ENCODE measurements at regions not wholly inside any gene's neighbourhood (a gene's known extent, or its start where the extent isn't known, plus 50 kb on each side); places are given as distances from the start of the nearest gene placed in this dataset.
"Not testable (repeated sequence)": the region's sequence is repeated elsewhere in the genome, so short reads cannot be mapped to it uniquely, and the experiment has no call there.

GRCh38 chr2:208945719-208946256 lies 478.1 kb upstream of the MAP2 start:
- DNase-seq = no peak

GRCh38 chr2:208948073-208948472 lies 475.8 kb upstream of the MAP2 start:
- DNase-seq = no peak

GRCh38 chr2:208970070-208970469 lies 453.8 kb upstream of the MAP2 start:
- no peak for DNase-seq

DNA sequence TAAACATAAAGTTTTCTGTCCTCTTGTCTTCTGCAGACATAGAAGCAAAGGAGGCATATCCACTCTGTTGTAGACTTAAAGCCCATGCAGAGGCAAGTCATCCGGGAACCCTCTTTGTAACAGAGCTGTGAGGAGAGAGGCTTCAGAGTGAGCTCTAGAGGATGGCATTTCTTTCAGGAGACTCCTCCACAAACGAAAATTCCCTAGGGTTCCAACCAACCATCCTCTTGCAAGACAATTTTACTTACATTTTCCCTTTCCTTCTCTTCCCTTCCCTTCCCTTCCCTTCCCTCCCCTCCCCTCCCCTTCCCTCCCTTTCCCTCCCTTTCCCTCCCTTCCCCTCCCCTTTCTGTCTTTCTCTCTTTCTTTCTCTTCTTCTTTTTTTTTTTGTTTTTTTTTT lies 446.3 kb upstream of the MAP2 start:
- no peak for DNase-seq

DNA sequence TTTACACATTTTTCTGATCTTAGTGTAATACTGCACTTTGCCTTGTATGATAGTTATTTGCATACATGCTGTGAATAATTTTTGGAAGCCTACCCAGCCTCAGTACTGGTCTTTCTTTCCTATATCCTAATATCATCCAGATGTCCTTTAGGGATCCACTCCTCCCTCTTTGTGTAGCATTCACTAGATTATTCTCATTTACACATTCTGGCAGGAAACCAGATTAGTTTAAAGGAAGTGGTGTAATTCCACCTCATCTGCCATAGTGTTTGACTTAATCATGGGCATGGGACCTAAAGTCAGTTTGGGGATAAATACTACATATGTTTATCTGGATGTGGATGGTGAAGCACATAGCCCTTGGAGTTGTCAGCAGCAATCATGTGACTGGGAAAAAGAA lies 444.9 kb upstream of the MAP2 start:
- no peak for DNase-seq

- no peak for DNase-seq
Measured at GRCh38 chr2:208980321-208980720, 443.5 kb upstream of the MAP2 start.

- no peak for DNase-seq
Measured at GRCh38 chr2:208982831-208983230, 441.0 kb upstream of the MAP2 start.

DNA sequence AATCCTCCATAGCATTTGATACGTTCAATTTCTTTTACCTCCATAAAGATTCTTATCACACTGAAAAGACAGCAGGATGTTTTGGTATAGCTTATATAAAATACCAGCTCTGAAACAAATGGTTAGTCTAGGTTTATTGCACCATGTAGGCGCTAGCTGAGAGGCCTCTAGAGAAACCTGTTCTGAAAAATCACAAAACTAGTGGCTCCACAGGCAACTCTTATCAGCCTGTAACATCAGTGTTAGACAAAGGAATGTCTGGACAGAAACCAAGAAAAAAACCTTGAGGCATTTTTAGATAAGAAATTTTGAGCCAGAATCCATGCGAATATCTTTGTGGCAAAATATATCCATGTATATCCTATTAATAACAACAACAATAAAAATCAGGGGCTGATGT lies 440.4 kb upstream of the MAP2 start:
- DNase-seq = no peak

DNA sequence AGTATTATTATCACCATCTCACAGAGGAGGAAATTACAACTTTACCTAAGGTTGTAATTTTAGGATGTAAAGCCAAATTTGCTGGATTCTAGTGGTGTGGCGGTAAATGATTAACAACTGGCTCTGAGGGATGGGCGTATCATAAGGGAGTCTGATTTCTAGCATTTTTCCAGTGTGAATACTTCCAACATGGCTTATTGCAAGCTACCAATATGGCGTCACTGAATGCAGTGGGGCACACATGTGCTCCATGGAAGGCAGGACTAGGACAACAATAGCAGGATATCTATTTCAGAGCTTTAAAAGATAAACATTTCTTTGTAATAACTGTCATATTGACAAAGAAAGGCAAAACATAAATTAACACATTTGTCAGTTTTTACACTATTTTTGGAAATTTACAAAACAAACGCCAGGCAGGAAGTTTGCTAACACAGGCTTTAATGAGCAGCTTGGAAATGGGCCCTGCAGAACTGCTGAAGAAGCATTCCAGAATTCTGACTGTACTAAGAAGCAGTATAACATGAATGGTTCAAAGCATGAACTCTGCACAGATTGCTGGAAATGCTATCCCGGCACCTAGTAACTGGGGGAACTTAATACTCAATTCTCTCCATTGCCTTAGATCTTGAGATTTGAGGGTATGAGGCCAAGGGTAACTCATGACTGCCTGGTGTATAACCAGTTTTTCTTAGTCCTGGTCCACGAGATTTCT lies 439.3 kb upstream of the MAP2 start:
- DNase-seq = no peak

DNA sequence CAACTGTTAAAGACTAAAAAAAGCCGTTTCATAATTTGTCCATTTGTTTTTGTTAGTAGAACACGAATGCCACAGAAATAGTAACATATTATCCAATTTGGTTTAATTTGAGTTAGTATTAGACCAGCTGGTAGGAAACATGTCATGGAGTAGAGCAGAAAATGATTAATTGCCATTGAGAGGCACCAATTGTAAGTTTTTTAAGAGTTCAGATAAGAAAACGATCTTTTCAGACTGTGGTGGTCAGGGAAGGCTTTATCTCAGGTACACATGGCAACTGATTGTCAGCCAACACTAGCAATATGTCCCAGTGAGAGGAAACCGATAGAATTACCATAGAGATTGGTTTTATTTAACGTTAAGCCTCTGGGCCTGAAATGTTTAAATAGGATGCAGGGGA lies 438.2 kb upstream of the MAP2 start:
- DNase-seq = no peak

GRCh38 chr2:208990716-208991115 lies 433.1 kb upstream of the MAP2 start:
- DNase-seq = no peak

- no peak for DNase-seq
Measured at GRCh38 chr2:208999911-209000310, 423.9 kb upstream of the MAP2 start.

GRCh38 chr2:209002054-209002453 lies 421.8 kb upstream of the MAP2 start:
- DNase-seq = no peak

- no peak for DNase-seq
Measured at GRCh38 chr2:209005371-209005770, 418.5 kb upstream of the MAP2 start.

GRCh38 chr2:209008636-209009287 lies 415.1 kb upstream of the MAP2 start:
- no peak for DNase-seq

- DNase-seq = not testable (repeated sequence)
Measured at GRCh38 chr2:209018633-209019032, 405.2 kb upstream of the MAP2 start.

DNA sequence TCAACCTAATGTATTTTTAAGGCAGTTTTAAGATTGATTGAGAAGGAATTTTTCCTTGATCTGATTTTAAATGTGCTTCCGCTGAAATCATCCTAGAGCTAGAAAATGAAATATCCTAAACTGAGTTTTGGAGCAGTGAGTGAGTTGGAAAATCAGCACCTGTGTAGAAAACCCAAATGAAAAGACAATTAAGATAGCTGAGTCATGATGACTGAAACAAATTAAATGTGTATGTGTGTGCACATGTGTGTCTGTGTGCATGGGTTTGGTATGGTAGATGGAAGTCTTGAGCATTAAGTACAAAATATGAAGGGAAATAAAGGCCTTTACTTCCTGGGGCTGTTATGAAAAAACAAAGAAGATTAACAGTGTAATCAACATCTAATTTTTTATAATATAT lies 394.6 kb upstream of the MAP2 start:
- DNase-seq = no peak

DNA sequence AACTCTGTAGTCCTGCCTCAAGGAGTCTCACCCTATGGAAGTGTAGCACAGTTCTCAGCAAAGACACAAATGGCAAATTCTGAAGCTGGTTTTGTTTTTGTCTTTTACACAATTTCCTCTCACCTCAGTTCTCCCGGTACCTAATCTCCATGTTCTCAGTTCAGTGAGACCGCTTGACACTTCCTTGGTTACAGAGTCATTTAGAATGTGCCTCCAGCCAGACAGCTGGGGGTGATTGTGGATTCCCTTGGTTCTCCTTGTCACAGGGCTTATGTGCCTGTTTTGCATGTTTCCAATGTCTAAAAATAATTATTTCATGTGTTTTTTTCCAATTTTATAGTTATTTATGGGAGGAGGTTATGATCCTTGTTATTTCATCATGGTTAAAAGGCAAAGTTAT lies 379.5 kb upstream of the MAP2 start:
- no peak for DNase-seq

- DNase-seq = no peak
Measured at GRCh38 chr2:209046163-209046562, 377.7 kb upstream of the MAP2 start.

- no peak for DNase-seq
Measured at GRCh38 chr2:209049608-209050007, 374.2 kb upstream of the MAP2 start.

- no peak for DNase-seq
Measured at GRCh38 chr2:209062210-209062609, 361.6 kb upstream of the MAP2 start.

DNA sequence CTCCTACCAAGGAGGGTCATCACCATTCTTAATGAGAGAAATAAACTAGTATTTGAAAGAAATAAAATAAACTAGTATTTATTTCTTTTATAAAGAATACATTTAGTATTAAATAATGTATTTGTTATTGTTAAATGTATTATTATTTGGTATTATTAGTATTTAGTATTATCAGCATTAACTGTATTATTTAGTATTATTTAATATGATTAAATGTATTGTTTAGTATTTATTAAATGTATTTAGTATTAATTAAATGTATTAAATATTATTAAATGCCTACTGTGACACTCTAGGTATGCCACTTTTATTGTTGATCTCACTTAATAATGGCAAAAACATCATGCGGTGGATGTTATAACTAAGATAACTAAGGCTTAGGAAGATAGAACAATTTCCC lies 353.6 kb upstream of the MAP2 start:
- DNase-seq = no peak

- no peak for DNase-seq
Measured at GRCh38 chr2:209073151-209073550, 350.7 kb upstream of the MAP2 start.

- no peak for DNase-seq
Measured at GRCh38 chr2:209074711-209075110, 349.1 kb upstream of the MAP2 start.

GRCh38 chr2:209076151-209076550 lies 347.7 kb upstream of the MAP2 start:
- no peak for DNase-seq
